HS-5 (cell line): ENCODE measurements at regions not wholly inside any gene's neighbourhood (a gene's known extent, or its start where the extent isn't known, plus 50 kb on each side); places are given as distances from the start of the nearest gene placed in this dataset.

ENCODE experiments used
- DNase-seq: peaks from one replicate; pipeline ENCODE4 v3.0.0-alpha.2; 2012; ENCODE audit warnings: low read depth

GRCh38 chr11:70501051-70501901 is 102.9 kb downstream of the CTTN start:
- no peak for DNase-seq

GRCh38 chr11:70501933-70502540 is 103.7 kb downstream of the CTTN start:
- DNase-seq: no peak

GRCh38 chr11:70502677-70503467 is 104.5 kb downstream of the CTTN start:
- no peak for DNase-seq

GRCh38 chr11:70503468-70504221 is 105.3 kb downstream of the CTTN start:
- DNase-seq: no peak

- no peak for DNase-seq
Observed at GRCh38 chr11:70504246-70505020, 106.1 kb downstream of the CTTN start.

- DNase-seq: no peak
Observed at GRCh38 chr11:70505331-70505731, 107.0 kb downstream of the CTTN start.

- DNase-seq: no peak
Observed at GRCh38 chr11:70505761-70506657, 107.7 kb downstream of the CTTN start.

GRCh38 chr11:70506658-70506970 is 108.3 kb downstream of the CTTN start:
- no peak for DNase-seq

- no peak for DNase-seq
Observed at GRCh38 chr11:70506986-70507385, 108.7 kb downstream of the CTTN start.

- no peak for DNase-seq
Observed at GRCh38 chr11:70507466-70508230, 109.3 kb downstream of the CTTN start.

- DNase-seq: no peak
Observed at GRCh38 chr11:70508231-70508480, 109.8 kb downstream of the CTTN start.

- no peak for DNase-seq
Observed at GRCh38 chr11:70509476-70509875, 111.1 kb downstream of the CTTN start.

GRCh38 chr11:70510106-70510505 is 111.8 kb downstream of the CTTN start:
- DNase-seq: no peak

- no peak for DNase-seq
Observed at GRCh38 chr11:70510571-70510970, 112.2 kb downstream of the CTTN start.

- DNase-seq: no peak
Observed at GRCh38 chr11:70511345-70511744, 113.0 kb downstream of the CTTN start.

- DNase-seq: no peak
Observed at GRCh38 chr11:70512716-70513115, 114.4 kb downstream of the CTTN start.

- DNase-seq: no peak
Observed at GRCh38 chr11:70517203-70517602, 118.9 kb downstream of the CTTN start.

GRCh38 chr11:70517988-70518907 is 119.9 kb downstream of the CTTN start:
- DNase-seq: peak; percentile 59

GRCh38 chr11:70519117-70519516 is 120.8 kb downstream of the CTTN start:
- no peak for DNase-seq
